Heart left ventricle (tissue), 16 donors: ENCODE measurements at regions not wholly inside any gene's neighbourhood (a gene's known extent, or its start where the extent isn't known, plus 50 kb on each side); places are given as distances from the start of the nearest gene placed in this dataset.

Experiments used
- ATAC-seq, 4 donors: fragments of 200-7000 bp; cut with Tn5 transposase; one replicate each; pipeline ENCODE4 v1.9.1; 2020 to 2022; ENCODE audit warnings: moderate library complexity in 4 of 4, mild to moderate bottlenecking in 3 of 4, moderate number of reproducible peaks in 1 of 4
- DNase-seq, 5 donors: peaks; one replicate each; pipeline ENCODE4 v3.0.0-alpha.2; 2020
- H3K27ac ChIP-seq, 12 donors: fragments of 200-600 bp; sonication (generic) in 4 of 12; one replicate each; pipeline versions ENCODE4 v1.5.0 to v1.8.0; 2016 to 2022; ENCODE audit warnings: mild to moderate bottlenecking in 2 of 12
- H3K27me3 ChIP-seq, 9 donors: fragments of 200-600 bp; sonication (generic) in 2 of 9; one replicate each; pipeline versions ENCODE4 v1.5.1 to v1.8.0; 2016 to 2022; ENCODE audit warnings: mild to moderate bottlenecking in 3 of 9
- H3K36me3 ChIP-seq, 9 donors: fragments of 200-600 bp; sonication (generic) in 2 of 9; one replicate each; pipeline versions ENCODE4 v1.5.0 to v1.8.0; 2018 to 2022; ENCODE audit warnings: mild to moderate bottlenecking in 2 of 9
- H3K4me1 ChIP-seq, 12 donors: fragments of 200-600 bp; sonication (generic) in 4 of 12; one replicate each; pipeline versions ENCODE4 v1.5.0 to v1.8.0; 2016 to 2022; ENCODE audit warnings: mild to moderate bottlenecking in 3 of 12
- H3K4me3 ChIP-seq, 12 donors: fragments of 200-600 bp; sonication (generic) in 4 of 12; one replicate each; pipeline versions ENCODE4 v1.5.0 to v1.8.0; 2017 to 2022; ENCODE audit warnings: mild to moderate bottlenecking in 9 of 12, moderate library complexity in 4 of 12
- H3K9me3 ChIP-seq, 12 donors: fragments of 200-600 bp; sonication (generic) in 4 of 12; one replicate each; pipeline versions ENCODE4 v1.5.0 to v1.8.0; 2016 to 2022; ENCODE audit warnings: mild to moderate bottlenecking in 1 of 12
- CTCF ChIP-seq, 12 donors: fragments of 200-600 bp; sonication (generic) in 4 of 12; IDR thresholded peaks; one replicate each; pipeline versions ENCODE4 v1.5.0 to v1.8.0; 2018 to 2022; ENCODE audit warnings: antibody characterized with exemption in 12 of 12, mild to moderate bottlenecking in 5 of 12
- POLR2A ChIP-seq, 2 donors: fragments of 450-650 bp; IDR thresholded peaks; one replicate each; pipeline ENCODE4 v1.6.1; 2017; ENCODE audit warnings: antibody characterized with exemption in 2 of 2, mild to moderate bottlenecking in 2 of 2, moderate library complexity in 2 of 2
- WGBS, 4 donors: extraction: QIAGEN DNeasy Blood & Tissue Kit in 2 of 4; methylation state at CpG; one replicate each; pipeline versions ENCODE4 v1.1.5 to v1.1.7; 2013 to 2018; 5-methylcytosine and 5-hydroxymethylcytosine counted together
- intact Hi-C, 10 donors: fragments of 100-400 bp; cut with DNase I; formaldehyde crosslinking; loops; one replicate each; pipeline versions ENCODE4 v1.11.1 to v1.14.2; 2022
- donor health status: ischemic (EF 13 %, LVEDD 7.1; RV severe dilation, severe dysfunction).
- donor health status: healthy with polysubstance abuse.
- donor health status: DM: no; HTN: yes; CAD: no.
- donor health status: DM: no; HTN: no; CAD: no.
- donor health status: ischemic (EF 25% LVEDD 6.9; RV normal size, moderate dysfunction).
- donor health status: ischemic (EF 25% LVEDD 5.7; RV mildly dilated, moderate dysfunction).
- donor health status: healthy.
- donor health status: DM: yes; HTN: yes; CAD: no.
- donor health status: ischemic (EF 35%, LVEDD 5.7; RV mildly dilated, moderate dysfunction).
- donor health status: nonischemic (EF 11% LVEDD 7.7; RV severe dilation, severe dysfunction).
- donor health status: DM: yes; HTN: yes; CAD: no.
- donor health status: PGD.
- donor health status: ischemic (EF 29% LVEDD 5.4; RV normal size, mild dysfunction).
- donor health status: nonischemic (EF 23%, LVEDD 6.1; RV moderate dilation, normal function).

DNA sequence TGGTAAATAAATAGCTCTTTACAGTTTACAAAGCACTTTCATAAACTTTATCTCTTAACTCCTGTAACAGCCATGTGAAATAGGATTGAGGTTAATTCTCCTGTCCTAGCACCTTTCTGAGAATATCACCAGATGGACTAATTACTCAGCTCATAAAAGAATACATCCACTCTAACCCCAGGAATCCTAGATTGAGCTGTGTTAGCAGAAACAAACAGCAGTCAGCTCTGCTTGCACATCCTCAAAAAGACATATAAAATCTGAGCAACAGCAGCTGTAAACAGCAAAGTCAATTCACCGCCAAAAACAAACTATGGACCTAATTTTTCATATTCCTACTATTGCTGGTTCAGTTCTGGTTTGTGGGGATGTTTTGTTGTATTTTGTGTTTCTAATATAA, 182.8 kb downstream of the QDPR start:
- no peak for ATAC-seq
- H3K4me1 ChIP-seq, result peaks cover 0 to 8% (median 3%) of the 10 kb centered on the region in 12 donors
- no peak overlapping the region for H3K4me3 ChIP-seq
- no peaks in the 10 kb centered on the region for H3K36me3 ChIP-seq
- no peaks in the 10 kb centered on the region for H3K9me3 ChIP-seq
- WGBS, 4 donors, result 85 to 96% (median 89%) methylated on average over 1 of the region's 1 CpG
- no peak overlapping the region for H3K27ac ChIP-seq
- TF ChIP-seq CTCF (IDR thresholded peaks at IDR 0.05), result no peak
- TF ChIP-seq POLR2A (IDR thresholded peaks at IDR 0.05), result no peak
- no peak for DNase-seq
- H3K27me3 ChIP-seq, result no peaks in the 10 kb centered on the region
- intact Hi-C loops, result loop anchor here (5.0 to 10.0 kb wide), 14 partner anchors 154 to 1044 kb away; no protein-coding TSS in a partner anchor

GRCh38 chr4:17328141-17328815, 183.6 kb downstream of the QDPR start:
- no peak overlapping the region for H3K4me3 ChIP-seq
- ATAC-seq (no peak), DNase-seq (no peak)
- TF ChIP-seq CTCF (IDR thresholded peaks at IDR 0.05), result no peak
- TF ChIP-seq POLR2A (IDR thresholded peaks at IDR 0.05), result no peak
- H3K27ac ChIP-seq, result no peak overlapping the region
- WGBS, 4 donors, result 58 to 70% (median 67%) methylated on average over 5 of the region's 5 CpGs
- H3K36me3 ChIP-seq, result no peaks in the 10 kb centered on the region
- intact Hi-C loops, result loop anchor here (5.0 to 10.0 kb wide), 14 partner anchors 153 to 1043 kb away; no protein-coding TSS in a partner anchor
- no peaks in the 10 kb centered on the region for H3K27me3 ChIP-seq
- H3K4me1 ChIP-seq, result peaks cover 0 to 12% (median 9%) of the 10 kb centered on the region in 12 donors
- no peaks in the 10 kb centered on the region for H3K9me3 ChIP-seq

GRCh38 chr4:17327591-17327990, 184.3 kb downstream of the QDPR start:
- 82 to 86% (median 84%) methylated on average over 6 of the region's 6 CpGs for WGBS, 4 donors
- TF ChIP-seq POLR2A (IDR thresholded peaks at IDR 0.05) (no peak), CTCF (IDR thresholded peaks at IDR 0.05) (no peak)
- DNase-seq (no peak), ATAC-seq (no peak)
- Histone ChIP-seq H3K27me3 (no peaks in the 10 kb centered on the region), H3K27ac (no peak overlapping the region), H3K36me3 (no peaks in the 10 kb centered on the region), H3K9me3 (no peaks in the 10 kb centered on the region), H3K4me3 (no peak overlapping the region), H3K4me1 (peaks cover 0 to 12% (median 10%) of the 10 kb centered on the region in 12 donors)
- intact Hi-C loops, result loop anchor here (5.0 to 10.0 kb wide), 14 partner anchors 153 to 1043 kb away; no protein-coding TSS in a partner anchor

DNA sequence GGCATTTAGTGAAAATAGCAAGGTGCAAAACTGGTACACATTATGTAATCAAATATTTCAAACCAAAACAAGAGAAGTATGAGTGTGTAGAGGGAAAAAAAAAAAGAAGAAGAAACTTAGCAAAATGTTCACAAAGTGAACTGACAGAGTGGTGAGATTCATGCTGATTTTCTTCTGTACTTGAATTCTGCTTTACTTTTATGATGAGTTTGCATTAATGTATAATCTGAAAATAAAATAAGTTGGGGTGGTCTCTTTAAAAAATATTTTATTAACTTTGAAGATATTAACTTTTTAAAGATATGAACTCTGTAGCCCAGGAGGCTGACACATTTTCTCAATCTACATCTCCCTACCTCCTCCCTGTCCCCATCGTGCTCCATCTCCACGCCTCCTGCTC, 185.1 kb downstream of the QDPR start:
- TF ChIP-seq CTCF (IDR thresholded peaks at IDR 0.05), result no peak
- no peak for TF ChIP-seq POLR2A (IDR thresholded peaks at IDR 0.05)
- no peak overlapping the region for H3K27ac ChIP-seq
- intact Hi-C loops, result loop anchor here (5.0 to 10.0 kb wide), 14 partner anchors 152 to 1042 kb away; no protein-coding TSS in a partner anchor
- H3K4me1 ChIP-seq, result peaks cover 0 to 15% (median 10%) of the 10 kb centered on the region in 12 donors
- H3K9me3 ChIP-seq, result no peaks in the 10 kb centered on the region
- no peaks in the 10 kb centered on the region for H3K36me3 ChIP-seq
- WGBS, 4 donors, result 71 to 86% (median 79%) methylated on average over 2 of the region's 2 CpGs
- no peak for DNase-seq
- ATAC-seq, result no peak
- H3K27me3 ChIP-seq, result no peaks in the 10 kb centered on the region
- no peak overlapping the region for H3K4me3 ChIP-seq
